GM12878 (cell line): ENCODE measurements at regions not wholly inside any gene's neighbourhood (a gene's known extent, or its start where the extent isn't known, plus 50 kb on each side); places are given as distances from the start of the nearest gene placed in this dataset.

Experiments
- ATAC-seq: fragments of 200-7000 bp; cut with Tn5 transposase; 3 replicates; pipeline ENCODE4 v1.9.1; 2020; ENCODE audit warnings: mild to moderate bottlenecking, moderate library complexity
- BruUV-seq: library from RNA; stranded (reverse); fragments of 400-500 nt; replicated peaks from 2 replicates; lab custom pipeline; 2021; lab: Mats Ljungman, UMichigan
- CTCF ChIA-PET: fragments of 300-600 bp; sonication (Branson Sonifier 250); formaldehyde crosslinking; extraction: SDS; loops from one replicate; lab custom pipeline; 2021; ENCODE audit warnings: inconsistent platforms; lab: Yijun Ruan, JAX
- POLR2A ChIA-PET: fragments of 350-600 bp; formaldehyde crosslinking; extraction: SDS; loops from one replicate; lab custom pipeline; 2021; ENCODE audit warnings: inconsistent platforms; lab: Charles Lee
- RAD21 ChIA-PET: fragments of 300-600 bp; sonication (Branson Sonifier 250); formaldehyde crosslinking; loops from one replicate; lab custom pipeline; 2023; ENCODE audit warnings: antibody characterized with exemption; ENCODE audit not compliant: unreplicated experiment; lab: Charles Lee
- SMC1A ChIA-PET: fragments of 300-600 bp; sonication (Branson Sonifier 250); formaldehyde crosslinking; loops from one replicate; lab custom pipeline; 2023; ENCODE audit not compliant: unreplicated experiment, uncharacterized antibody; lab: Charles Lee
- DNase-seq: peaks from one replicate; pipeline ENCODE4 v3.0.0-alpha.2; 2011; ENCODE audit warnings: low read depth, low spot score
- FAIRE-seq: peaks from 3 replicates; lab custom pipeline; 2011; peaks lifted over from hg19 to GRCh38; lab: Jason Lieb, UNC
- H2AFZ ChIP-seq: 2 replicates; pipeline ENCODE4 v1.6.0; 2011; ENCODE audit warnings: low read depth, low read length, control low read depth; ENCODE audit not compliant: control insufficient read depth
- H3K27ac ChIP-seq: 2 replicates; pipeline ENCODE4 v1.5.1; 2011; ENCODE audit warnings: control low read depth; ENCODE audit not compliant: control insufficient read depth, insufficient read depth
- H3K27me3 ChIP-seq, 2 experiments: replicated peaks in 1 of 2; 2 replicates each; pipeline versions ENCODE4 v1.6.0 to v1.6.1; 2011; ENCODE audit warnings: low read length in 1 of 2; ENCODE audit not compliant: control insufficient read depth in 2 of 2, insufficient read depth in 2 of 2
- H3K36me3 ChIP-seq, 2 experiments: 2 replicates each; pipeline ENCODE4 v1.5.1; 2011; ENCODE audit warnings: low read length in 1 of 2; ENCODE audit not compliant: control insufficient read depth in 2 of 2, insufficient read depth in 2 of 2
- H3K4me1 ChIP-seq: 2 replicates; pipeline ENCODE4 v1.6.1; 2011; ENCODE audit warnings: mild to moderate bottlenecking, low read length, moderate library complexity, mixed read lengths; ENCODE audit not compliant: control insufficient read depth, insufficient read depth
- H3K4me2 ChIP-seq: 2 replicates; pipeline ENCODE4 v1.6.0; 2011; ENCODE audit warnings: control low read depth; ENCODE audit not compliant: control insufficient read depth, insufficient read depth
- H3K4me3 ChIP-seq: fragments of 200-600 bp; sonication (generic); 2 replicates; pipeline ENCODE4 v1.5.1; 2016
- H3K79me2 ChIP-seq: 2 replicates; pipeline ENCODE4 v1.6.0; 2011; ENCODE audit warnings: low read length; ENCODE audit not compliant: control insufficient read depth, insufficient read depth
- H3K9ac ChIP-seq: 2 replicates; pipeline ENCODE4 v1.8.0; 2011; ENCODE audit warnings: low read length, control low read depth, mixed read lengths; ENCODE audit not compliant: control insufficient read depth, insufficient read depth
- H3K9me3 ChIP-seq: replicated peaks from 3 replicates; pipeline ENCODE4 v1.5.1; 2011; ENCODE audit warnings: mild to moderate bottlenecking, low read length; ENCODE audit not compliant: control insufficient read depth, insufficient read depth
- H4K20me1 ChIP-seq: 2 replicates; pipeline ENCODE4 v1.6.0; 2011; ENCODE audit not compliant: control insufficient read depth, insufficient read depth
- REST ChIP-seq: IDR thresholded peaks from 2 replicates; pipeline ENCODE4 v1.6.1; 2012; ENCODE audit warnings: mild to moderate bottlenecking, low read depth, low read length
- ZNF622 ChIP-seq: fragments of 450-650 bp; IDR thresholded peaks from 2 replicates; pipeline ENCODE4 v1.6.1; 2017; ENCODE audit warnings: mild to moderate bottlenecking, inconsistent platforms
- WGBS: methylation state at CpG from one replicate; pipeline ENCODE4 v1.1.6; 2016; ENCODE audit warnings: low lambda C conversion rate; ENCODE audit not compliant: insufficient replicate concordance, insufficient coverage; ENCODE audit errors: missing lambda C conversion rate; 5-methylcytosine and 5-hydroxymethylcytosine counted together
- in situ Hi-C: fragments of 300-500 bp; cut with MboI; formaldehyde crosslinking; loops from 9 replicates; pipeline ENCODE4 v1.14.3; 2018; ENCODE audit warnings: mixed read lengths
- intact Hi-C: fragments of 100-400 bp; cut with micrococcal nuclease; formaldehyde crosslinking; loops from one replicate; pipeline ENCODE4 v1.14.2; 2022; ENCODE audit not compliant: unreplicated experiment

- BruUV-seq, result no TSS peak
- no peak overlapping the region for H3K27ac ChIP-seq
- H3K4me1 ChIP-seq, result no peaks in the 10 kb centered on the region
- intact Hi-C loops (no loop called here), in situ Hi-C loops (no loop called here)
- no peak overlapping the region for H3K9ac ChIP-seq
- H3K27me3 ChIP-seq, result no peaks in the 10 kb centered on the region
- no peaks in the 10 kb centered on the region for H4K20me1 ChIP-seq
- no peaks in the 10 kb centered on the region for H3K36me3 ChIP-seq
- WGBS, result 71% methylated on average over 2 of the region's 2 CpGs
- DNase-seq (no peak), ATAC-seq (no peak), FAIRE-seq (no peak)
- H3K9me3 ChIP-seq, result no peaks in the 10 kb centered on the region
- H2AFZ ChIP-seq, result no peak overlapping the region
- TF ChIP-seq REST, result no peak
- H3K4me3 ChIP-seq, result no peak overlapping the region
- no peak overlapping the region for H3K4me2 ChIP-seq
- SMC1A ChIA-PET, result no interaction called here
- POLR2A ChIA-PET, result no interaction called here
- RAD21 ChIA-PET, result no interaction called here
- CTCF ChIA-PET, result no interaction called here
- H3K79me2 ChIP-seq, result no peaks in the 10 kb centered on the region
Measured at GRCh38 chr2:122209377-122209776, 453.9 kb downstream of the TSN start.

- DNase-seq, result no peak
- Histone ChIP-seq H3K4me1 (no peaks in the 10 kb centered on the region), H4K20me1 (no peaks in the 10 kb centered on the region), H3K9me3 (no peaks in the 10 kb centered on the region), H3K27ac (no peak overlapping the region), H2AFZ (no peak overlapping the region), H3K4me3 (no peak overlapping the region), H3K36me3 (no peaks in the 10 kb centered on the region), H3K79me2 (no peaks in the 10 kb centered on the region), H3K9ac (no peak overlapping the region), H3K4me2 (no peak overlapping the region), H3K27me3 (no peaks in the 10 kb centered on the region)
- ChIA-PET RAD21 (no interaction called here), POLR2A (no interaction called here), CTCF (no interaction called here), SMC1A (no interaction called here)
- no TSS peak for BruUV-seq
- WGBS, result 63% methylated on average over 4 of the region's 4 CpGs
- no peak for ATAC-seq
- intact Hi-C loops (no loop called here), in situ Hi-C loops (no loop called here)
- TF ChIP-seq ZNF622, result no peak
- no peak for FAIRE-seq
Measured at GRCh38 chr2:122210065-122210464, 454.6 kb downstream of the TSN start.
